SKM-1 (cell line): ENCODE measurements at regions not wholly inside any gene's neighbourhood (a gene's known extent, or its start where the extent isn't known, plus 50 kb on each side); places are given as distances from the start of the nearest gene placed in this dataset.

Experiments
- DNase-seq: peaks from one replicate; lab custom pipeline; 2025; ENCODE audit not compliant: unreplicated experiment; lab: John Stamatoyannopoulos, UW

DNA sequence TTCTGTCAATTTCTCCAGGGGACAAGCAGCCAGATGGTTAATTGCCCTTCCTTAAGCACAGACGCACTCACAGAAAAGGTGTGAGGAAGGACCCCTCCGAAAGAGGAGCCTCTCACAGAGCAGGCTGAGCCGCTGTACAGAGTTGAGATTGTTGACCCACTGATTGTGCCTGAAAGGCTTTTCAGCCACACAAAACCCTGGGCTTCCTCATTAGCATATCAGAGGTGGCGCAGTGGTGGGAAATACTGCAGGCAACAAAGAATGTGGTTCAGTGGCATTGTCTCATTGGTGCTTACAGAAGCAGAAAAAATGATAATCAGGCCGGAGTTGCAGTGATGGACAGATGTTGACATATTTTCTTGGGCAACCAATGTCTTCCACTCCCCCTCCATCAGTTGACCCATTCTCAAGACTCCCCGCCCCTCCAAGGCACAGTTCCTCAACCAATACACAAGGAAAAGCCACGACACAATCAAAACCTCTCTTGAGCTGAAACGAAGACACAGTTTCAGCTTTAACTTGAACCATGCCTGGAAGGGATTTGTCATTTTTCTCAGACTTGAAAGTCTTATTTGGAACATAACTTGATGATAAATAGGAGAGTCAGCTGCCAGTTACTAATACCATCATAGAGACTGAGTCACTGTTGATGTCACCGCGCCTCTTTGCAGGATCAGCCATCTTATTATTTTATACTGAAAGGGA, 53.1 kb downstream of the ATXN3L start:
- no peak for DNase-seq

DNA sequence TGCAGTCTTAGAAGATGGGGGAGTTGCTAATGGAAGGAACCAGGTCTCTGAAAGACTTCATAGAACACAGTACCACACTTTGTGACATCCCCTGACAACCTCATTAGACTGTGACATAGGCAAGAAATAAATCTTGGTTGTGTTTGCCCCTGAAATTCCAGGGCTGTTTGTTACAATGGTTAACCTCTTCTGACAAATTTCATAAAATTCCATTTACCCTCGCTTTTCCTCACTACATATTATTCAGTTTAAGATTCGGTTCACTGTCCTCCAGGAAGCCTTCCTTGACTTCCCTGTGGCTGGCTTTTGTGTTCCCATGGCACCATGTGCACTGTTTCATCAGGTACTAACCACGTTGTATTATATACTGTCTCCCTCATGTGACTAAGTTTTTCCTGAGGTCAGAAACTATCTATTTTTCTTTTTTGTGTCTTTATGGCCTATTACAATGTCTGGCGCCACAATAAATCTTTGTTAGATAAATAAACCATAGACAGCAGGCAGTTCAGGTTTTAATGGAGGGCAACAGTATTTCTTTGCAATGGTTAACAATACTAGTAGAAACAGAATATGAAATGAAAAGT, 54.2 kb downstream of the ATXN3L start:
- DNase-seq = no peak

DNA sequence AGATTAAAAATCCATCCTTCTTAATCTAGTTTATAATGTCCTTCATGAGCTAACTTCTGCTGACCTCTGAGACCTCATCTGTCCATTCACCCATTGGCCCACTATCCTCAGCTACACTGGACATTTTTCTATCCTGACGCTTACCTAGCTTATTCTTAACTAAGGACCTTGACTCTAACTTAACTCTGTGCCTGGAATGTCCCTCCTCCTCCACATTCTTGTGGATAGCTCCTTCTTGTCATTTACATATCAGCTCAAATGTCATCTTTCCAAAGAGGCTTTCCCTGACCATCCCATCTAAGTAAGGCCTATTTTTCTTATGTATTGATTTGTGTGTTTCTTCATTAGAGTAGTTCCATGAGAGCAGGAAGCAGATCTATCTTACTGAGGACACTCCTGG, 54.7 kb downstream of the ATXN3L start:
- DNase-seq = no peak

DNA sequence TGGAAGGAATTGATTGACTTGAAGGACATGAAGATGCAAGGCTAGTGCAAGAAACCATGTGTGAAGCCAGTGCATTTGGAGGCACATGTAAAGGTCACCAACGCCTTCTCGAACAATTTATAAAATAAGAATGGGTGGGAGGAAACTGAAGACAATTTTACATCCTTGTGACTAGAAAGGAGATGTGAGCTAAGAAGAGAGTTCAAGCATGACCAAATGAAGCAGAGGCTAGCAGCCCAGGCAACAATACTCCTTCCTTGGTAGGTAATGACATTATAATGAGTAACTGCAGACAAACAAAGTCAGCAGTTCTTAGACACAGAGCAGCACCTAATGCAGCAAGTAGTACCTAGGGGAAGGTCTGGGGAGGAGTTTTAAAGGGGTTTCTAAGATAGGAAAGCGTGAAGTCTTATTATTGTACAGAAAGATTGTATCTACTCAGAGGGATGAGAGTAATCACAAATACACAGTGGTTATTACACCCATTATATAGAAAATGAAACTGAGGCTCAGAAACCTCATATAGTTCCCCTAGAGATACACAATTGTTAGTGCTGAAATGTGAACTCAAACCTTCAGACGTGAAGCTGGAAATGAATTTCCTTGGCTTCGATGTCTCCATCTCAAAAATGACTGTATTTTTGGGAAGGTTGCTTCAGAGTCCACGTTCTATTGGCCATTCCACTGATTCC, 56.1 kb downstream of the ATXN3L start:
- DNase-seq = no peak

DNA sequence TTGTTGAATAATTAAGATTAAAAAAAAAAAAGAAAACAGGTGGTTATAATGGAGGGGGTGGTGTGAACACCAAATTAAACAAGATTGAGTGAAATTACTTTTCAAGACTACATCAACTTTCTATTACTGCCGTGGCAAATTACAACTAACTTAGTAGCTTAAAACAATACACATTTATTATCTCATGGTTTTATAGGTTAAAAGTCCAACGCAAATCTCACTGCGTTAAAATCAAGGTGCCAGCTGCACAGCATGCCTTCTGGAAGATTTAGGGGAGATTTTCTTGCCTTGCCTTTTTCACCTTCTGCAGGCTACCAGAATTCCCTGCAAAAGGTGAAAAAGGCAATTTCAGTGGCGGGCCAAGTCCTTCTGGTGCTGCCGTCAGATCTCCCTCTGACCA, 58.5 kb downstream of the ATXN3L start:
- no peak for DNase-seq

DNA sequence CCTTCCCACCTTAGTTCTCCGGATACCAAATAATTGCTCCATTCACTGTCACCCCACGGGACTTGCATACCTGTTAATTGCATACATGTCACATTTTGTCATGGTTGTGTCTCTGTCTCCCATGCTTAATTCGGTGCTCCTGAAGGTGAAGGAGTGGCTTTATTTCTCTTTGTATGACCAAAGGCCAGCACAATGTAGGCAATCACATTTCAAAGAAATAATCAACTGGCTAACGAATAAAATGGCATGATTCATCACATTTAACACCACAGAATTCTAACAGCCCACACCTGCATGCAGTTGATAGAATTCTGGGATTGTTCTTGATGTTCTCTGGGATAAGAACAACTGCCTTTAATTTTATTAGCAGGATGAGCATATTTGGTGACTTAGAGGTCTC, 59.3 kb downstream of the ATXN3L start:
- no peak for DNase-seq

DNA sequence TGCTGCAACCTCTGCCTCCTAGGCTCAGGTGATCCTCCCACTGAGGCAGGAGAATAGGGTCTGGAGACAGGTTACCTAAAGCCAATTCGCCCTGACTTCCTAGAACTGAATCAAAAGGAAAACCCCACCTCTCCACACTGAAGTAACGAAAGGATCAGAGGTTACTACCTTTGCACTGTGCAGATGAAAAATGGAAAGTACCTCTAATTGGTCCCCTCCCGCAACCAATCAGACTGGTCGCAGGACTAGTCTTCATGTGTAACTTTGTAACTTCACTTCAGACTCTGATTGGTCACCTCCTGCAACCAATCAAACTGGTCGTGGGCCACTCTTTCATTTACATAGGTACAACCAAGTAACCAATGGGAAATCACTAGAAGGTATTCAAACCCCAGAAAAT, 61.1 kb downstream of the ATXN3L start:
- DNase-seq = no peak

DNA sequence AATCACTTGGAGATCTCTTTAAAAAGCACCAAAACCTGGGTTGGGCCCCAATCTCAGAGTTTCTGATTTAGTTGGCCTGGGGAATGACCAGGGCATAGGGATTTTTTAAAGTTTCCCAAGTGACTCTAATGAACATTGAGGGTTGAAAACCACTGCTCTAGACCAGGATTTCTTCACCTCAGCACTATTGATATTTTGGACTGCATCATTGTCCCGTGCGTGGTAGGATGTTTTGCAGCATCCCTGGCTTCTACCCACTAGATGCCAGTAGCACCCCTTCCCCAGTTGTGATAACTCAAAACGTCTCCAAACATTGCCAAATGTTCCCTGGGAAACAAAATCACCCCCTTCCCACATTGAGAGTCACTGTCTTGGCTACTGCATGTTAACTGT, 61.8 kb downstream of the ATXN3L start:
- no peak for DNase-seq

DNA sequence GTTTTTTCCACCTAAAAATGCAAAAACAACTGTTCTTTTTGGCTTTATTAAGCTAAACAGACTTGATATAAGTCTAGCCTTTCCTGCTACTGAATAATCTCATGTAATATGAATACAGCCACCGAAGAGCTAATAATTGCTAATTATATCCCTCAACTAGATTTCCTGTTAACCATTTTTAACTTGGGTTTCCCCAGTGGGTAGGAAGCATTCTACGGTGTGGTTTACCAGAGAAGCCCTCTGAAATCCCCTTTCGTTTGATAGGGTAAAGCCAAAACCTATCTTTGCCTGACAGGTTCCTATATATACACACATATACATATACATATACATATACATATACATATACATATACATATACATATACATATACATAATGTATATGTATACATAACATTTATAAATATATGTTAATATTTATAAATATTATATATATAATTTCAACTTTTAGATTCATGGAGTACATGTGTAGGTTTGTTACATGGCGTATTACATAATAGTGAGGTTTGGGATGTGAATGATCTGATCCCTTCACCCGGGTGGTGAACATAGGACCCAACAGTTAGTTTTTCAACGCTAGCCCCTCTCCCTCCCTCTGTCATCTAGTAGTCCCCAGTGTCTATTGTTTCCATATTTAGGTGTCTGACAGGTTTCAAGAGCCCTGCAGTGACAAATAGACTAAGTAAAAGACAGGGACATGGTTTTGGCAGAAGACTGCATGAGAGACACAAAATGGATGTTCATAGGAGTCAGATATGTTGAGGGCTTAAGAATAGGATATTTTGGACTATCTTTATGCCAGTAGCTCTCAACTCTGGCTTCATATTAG, 62.4 kb downstream of the ATXN3L start:
- no peak for DNase-seq

DNA sequence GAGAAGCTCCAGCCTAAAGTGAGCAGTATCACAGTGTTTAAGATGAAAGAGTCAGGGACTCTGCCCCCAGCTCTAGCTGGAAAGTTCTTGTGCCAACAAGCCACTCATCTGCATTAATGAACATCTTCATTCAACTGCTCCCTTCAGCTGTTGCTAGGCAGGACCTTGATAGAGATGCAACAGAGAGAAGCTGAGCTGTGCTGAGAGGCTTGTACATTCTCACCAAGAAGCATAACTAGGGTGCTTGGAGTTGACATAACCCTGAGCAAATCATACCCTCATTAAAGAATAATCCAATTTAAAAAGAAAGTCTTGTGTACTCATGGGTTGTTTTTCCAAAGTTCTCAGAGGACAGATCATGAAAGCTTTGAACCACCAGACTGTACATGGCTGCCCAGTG, 63.2 kb downstream of the ATXN3L start:
- no peak for DNase-seq

DNA sequence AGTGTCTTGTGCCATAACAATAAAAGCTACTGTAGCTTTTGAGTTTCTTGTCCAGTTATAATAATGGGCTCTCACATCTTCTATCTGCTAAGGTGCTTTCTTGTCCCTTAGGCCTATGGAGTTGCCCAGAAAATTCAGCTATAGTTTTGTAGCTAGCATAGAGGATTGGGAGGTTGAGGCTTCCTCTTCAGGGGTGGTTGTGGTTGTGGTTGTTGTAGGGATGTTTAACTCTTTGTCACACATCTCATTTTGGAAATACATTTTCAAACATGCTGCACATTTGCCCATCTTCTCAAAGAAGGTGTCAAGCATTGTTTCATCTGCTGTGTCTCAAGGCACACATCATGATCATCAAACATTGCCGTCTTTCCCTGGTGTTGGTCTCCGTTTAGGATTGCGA, 65.0 kb downstream of the ATXN3L start:
- no peak for DNase-seq

DNA sequence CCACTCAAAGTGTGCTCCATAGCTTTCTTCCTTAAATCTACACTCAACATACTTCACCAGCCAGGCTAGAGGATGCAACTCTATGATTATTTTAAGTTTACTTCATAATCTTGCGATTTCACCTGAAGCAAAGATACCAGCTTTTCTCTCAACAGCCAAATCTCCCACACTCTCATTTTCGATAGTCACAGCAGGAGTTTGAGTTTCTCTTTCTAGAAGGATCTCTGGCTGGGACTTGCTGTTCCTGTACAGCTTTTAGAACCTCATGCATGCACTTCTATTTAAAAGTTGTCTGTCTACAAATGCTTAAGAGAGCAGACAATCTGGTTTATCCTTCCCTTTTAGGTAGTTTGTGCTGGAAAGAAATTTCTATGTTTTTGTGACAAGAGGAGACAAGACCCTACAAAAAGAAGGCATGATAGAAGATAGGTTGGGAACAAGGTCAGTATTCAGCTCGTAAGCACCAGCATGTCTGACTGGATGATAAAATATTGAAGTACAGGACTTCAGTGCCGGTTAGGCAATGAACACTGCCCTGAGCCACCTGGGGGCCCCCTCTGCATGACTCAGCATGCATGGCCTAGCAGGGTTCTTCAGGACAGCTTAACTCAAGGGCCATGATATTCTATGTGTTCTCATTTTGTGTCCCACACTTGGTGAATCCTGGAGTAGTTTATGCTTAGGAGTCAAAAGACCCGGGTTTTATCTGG, 65.6 kb downstream of the ATXN3L start:
- DNase-seq = peak; percentile 10

DNA sequence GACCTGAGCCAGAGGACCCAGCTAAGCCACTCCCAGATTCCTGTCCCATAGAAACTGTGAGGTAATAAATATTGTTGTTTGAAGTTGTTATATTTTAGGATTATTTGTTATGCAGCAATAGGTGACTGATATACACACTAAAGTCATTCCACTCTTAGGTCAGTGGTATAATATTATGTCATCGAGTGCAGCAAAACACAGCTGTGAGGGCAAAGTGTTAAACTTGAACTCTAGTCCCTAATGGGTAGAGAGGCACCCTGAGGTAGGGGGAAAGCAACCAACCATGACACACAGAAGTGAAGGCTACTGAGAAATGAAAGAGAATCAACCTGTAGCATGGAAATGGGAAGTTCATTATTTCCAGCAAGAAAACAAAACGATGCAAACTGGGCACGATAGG, 66.6 kb downstream of the ATXN3L start:
- no peak for DNase-seq

DNA sequence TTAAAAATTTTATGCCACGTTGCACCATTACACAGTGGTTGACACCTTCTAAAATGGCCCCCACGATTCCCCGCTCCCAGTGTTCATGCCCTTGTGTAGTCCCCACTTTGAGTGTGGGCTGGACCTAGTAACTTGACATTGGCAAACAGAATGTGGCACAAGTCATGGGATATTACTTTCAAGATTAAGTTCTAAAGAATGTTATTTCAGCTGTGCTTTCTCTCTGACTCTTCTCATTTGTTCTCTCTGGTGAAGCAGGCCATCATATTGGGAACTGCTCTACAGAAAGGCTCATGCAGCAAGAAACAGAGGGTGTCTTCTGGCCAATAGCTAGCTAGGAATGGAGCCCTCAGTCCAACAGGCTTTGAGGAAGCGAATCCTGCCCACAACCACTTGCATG, 67.1 kb downstream of the ATXN3L start:
- no peak for DNase-seq

DNA sequence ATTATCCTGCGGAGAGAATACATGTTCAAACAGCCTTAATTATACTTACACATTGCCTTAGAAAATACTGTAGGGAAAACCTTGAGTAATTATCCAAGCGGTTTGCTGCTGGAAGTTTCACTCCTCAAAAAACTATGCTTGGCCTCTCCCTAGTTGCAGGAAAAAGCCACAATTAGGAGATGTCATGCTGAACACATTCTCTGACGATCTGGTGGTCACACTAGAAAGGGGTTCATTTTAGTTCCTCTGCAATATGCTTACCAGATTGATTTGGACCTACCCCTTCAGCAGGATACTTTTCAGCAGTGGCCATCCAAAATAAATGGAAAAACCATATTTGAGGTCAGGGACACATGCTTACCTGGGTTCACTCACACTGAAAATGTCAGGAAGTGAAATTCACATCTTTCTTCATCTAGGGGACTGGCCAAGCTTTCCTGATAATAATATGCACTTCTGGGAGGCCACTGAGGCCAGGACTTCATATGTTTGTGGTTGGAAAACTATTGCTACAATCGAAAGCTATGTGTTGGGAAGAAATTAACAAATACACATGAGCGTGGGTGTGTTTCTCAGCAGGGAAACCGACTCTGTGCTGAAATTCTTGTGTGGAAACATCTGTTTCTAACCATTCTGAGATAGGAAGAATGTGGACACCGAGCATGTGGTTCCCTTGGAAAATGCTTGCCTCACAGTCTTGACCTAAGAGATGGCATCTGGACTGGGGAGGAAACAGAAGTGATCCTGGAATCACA, 68.8 kb downstream of the ATXN3L start:
- peak; percentile 28 for DNase-seq

DNA sequence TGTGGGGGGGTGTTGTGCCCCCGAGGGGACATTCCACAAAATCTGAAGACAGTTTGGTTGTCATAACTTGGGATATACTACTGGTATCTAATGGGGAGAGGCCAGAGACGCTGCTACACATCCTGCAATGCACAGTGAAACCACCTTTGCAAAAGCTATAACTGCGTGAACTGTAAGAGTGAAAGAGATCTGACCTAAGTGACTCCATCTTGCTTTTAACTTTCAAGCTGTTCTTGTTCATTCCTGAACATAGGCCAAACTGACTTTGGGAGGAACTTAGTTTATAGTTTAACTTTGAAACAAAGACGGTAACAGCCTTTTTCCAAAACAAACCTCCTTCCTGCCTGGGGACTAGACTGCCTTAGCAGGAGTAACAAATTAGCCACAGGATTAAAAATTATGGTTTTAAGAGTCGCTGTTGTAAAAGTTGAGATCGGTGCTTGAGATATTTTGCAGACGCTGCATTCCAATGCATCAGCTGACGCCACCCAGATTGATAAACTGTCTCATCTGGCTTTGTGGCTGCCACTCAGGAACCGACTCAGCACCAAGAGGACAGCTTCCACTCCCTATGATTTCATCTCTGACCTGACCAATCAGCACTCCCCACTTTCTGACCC, 70.9 kb downstream of the ATXN3L start:
- DNase-seq = no peak

DNA sequence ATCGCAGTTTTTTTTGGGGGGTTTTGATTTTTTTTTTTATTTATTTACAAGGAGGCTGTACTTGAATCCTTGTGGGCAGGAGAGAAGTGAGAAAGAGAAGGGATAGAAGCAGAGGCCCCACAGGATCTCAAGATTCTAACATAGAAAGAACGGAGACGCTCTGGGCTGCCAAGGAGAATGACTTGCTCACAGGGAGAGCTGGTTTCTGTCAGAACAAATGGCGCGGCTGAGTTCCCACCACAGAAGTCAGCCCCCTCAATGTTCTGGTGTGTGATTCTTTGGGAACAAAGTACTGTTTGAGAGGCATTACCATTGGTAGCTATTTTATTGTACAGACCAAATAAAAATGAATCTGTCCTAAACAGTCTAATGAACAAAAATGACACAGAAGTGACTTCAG, 80.6 kb downstream of the ATXN3L start:
- no peak for DNase-seq

DNA sequence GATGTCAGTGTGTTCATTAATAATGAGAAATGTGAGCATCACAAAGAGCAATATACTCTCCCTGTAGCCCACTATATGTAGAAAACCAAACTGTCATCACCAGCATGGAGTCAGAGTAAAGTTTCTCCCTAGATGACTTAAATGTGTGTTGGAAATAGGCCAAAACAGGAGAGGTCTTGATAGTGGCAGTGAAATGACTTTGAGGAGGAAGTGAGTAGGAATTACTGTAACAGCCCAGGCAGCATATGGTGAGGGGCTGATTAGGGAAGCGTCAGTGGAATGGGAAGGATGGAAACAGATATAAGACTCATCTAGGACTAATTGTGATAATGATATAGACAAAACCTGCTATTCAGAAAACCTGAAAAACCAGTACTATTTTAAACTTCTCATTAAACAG, 83.9 kb downstream of the ATXN3L start:
- no peak for DNase-seq

DNA sequence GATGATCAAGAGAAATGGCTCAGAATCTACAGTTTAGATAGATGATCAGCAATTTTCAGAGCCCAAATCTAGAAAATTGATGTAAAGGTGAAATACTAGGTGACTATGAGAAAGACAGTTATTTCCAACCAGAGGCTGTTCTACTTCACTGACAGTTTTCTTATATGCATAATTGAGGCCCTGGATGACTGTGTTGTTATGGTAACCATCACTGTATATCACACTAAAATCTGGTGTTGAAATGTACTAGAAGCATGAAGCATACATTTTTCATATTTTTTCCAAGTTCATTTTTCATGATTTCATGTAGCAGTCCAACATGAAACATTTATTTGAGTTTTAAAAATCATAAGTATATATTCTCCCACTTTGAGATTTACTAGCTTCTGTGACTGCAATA, 87.4 kb downstream of the ATXN3L start:
- DNase-seq = no peak

DNA sequence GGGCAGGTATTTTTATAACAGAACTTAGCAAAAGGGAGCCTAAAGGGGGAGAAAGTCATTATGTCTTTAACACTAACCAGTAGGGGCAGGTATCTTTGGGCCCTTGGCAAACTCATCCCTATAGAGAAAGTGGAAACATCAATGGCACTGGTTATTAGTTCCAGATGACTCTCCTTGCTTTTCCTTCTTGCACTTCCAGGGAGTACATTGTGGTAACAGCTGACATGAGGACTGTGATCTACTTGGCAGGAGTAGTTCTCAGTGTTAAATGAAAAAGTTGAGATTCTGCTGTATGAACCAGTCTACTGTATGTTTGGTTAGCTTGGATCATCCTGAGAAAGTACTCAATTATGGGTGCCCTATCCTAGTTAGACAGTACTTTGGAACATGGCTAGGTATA, 93.6 kb downstream of the ATXN3L start:
- DNase-seq = no peak
